ENCODE measurements at regions not wholly inside any gene's neighbourhood (a gene's known extent, or its start where the extent isn't known, plus 50 kb on each side); places are given as distances from the start of the nearest gene placed in this dataset.

DNA sequence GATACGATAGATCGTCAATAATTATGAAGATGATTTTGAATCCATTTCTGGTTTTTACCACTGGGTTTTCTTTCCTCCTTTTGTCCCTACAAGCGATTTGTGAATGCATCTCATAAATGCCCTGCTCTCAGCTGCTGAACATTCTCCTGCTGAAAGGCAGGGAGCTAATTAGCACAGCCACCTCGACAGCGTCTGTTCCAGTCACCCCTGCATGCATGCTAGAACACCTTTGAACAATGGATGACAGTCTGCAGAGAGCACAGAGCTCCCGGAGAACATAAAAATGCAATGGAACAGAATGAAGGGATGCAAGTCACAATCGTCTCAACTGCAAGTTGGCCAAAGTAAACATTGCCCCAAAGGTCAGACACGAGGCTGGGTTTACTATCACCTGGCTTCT lies 105.8 kb downstream of the SLC35B3 start:
- TF ChIP-seq, protein P1, sequence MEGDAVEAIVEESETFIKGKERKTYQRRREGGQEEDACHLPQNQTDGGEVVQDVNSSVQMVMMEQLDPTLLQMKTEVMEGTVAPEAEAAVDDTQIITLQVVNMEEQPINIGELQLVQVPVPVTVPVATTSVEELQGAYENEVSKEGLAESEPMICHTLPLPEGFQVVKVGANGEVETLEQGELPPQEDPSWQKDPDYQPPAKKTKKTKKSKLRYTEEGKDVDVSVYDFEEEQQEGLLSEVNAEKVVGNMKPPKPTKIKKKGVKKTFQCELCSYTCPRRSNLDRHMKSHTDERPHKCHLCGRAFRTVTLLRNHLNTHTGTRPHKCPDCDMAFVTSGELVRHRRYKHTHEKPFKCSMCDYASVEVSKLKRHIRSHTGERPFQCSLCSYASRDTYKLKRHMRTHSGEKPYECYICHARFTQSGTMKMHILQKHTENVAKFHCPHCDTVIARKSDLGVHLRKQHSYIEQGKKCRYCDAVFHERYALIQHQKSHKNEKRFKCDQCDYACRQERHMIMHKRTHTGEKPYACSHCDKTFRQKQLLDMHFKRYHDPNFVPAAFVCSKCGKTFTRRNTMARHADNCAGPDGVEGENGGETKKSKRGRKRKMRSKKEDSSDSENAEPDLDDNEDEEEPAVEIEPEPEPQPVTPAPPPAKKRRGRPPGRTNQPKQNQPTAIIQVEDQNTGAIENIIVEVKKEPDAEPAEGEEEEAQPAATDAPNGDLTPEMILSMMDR (IDR thresholded peaks at IDR 0.05; ENCODE audit: low read depth, low read length, poor library complexity, severe bottlenecking): no peak
- no peak for TF ChIP-seq EZH2phosphoT487 (IDR thresholded peaks at IDR 0.05; ENCODE audit: borderline replicate concordance, low read length)

Data from DOHH2 (cell line).